HG03039 (cell line): ENCODE measurements at regions not wholly inside any gene's neighbourhood (a gene's known extent, or its start where the extent isn't known, plus 50 kb on each side); places are given as distances from the start of the nearest gene placed in this dataset.

ENCODE experiments used
- ATAC-seq: cut with Tn5 transposase; IDR thresholded peaks from one replicate; pipeline ENCODE4 v1.9.1; 2021; ENCODE audit warnings: mild to moderate bottlenecking, moderate library complexity; ENCODE audit not compliant: unreplicated experiment

- ATAC-seq: no peak
Measured at GRCh38 chr2:226066391-226066790, 666.9 kb downstream of the NYAP2 start.

DNA sequence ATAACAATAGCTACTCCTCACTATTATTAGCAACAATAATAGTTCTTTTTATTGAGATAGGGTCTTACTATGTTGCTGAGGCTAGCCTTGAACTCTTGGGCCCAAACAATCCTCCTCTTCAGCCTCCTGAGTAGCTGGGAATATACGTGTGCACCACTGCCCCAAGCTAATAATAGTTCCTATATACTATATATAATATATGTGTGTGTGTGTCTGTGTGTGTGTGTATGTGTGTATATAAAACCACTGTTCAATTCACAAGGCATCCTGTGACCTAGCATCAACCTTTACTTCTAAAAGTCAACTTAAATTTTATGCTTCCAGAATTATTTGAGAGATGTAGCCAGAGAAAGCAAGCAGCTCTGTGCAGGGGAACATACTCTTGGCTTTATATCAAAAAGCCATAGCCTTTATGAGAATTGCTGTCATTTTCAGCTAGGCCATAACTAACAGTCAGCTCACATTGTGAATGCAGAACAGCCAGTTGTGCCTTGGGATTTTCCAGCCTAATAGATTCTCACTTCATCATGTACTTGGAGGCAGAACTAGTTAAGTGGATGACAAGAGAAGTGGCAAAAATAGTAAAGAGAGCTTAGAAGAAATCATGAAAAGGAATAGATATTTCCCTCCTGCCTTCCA, 665.5 kb downstream of the NYAP2 start:
- ATAC-seq: no peak

- ATAC-seq: no peak
Measured at GRCh38 chr2:226063704-226064440, 664.4 kb downstream of the NYAP2 start.

GRCh38 chr2:226059961-226060627, 660.6 kb downstream of the NYAP2 start:
- ATAC-seq: no peak

GRCh38 chr2:226057914-226058313, 658.4 kb downstream of the NYAP2 start:
- no peak for ATAC-seq

- ATAC-seq: no peak
Measured at GRCh38 chr2:226057365-226057764, 657.9 kb downstream of the NYAP2 start.

DNA sequence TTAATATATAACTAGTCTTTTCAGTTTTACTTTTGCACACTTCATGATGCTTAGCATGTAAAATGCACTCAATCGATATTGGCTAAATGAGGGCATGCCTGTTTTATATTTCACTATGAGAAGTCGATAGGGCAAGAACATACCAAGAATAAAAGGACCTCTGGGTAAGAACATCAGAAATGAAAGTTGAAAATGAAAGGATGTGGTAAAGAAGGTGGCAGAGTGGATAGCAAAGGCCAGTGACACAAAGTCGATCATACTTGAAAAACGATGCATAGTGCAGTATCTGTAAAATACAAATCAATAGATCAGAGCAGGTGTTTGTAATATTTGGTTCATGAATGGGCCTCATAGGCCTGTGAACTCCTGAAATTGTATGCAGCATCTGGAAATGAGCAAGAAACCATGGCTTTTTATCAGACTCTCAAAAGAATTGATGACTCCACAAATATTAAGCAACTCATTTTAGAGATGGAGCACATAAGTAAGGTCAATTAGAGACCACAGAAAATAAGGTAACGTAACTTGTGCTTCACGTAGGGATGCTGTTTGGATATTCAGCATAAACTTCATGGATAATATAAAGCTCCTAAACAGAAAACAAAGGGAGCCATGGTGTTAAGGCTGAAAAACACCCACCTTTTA, 653.4 kb downstream of the NYAP2 start:
- ATAC-seq: no peak

DNA sequence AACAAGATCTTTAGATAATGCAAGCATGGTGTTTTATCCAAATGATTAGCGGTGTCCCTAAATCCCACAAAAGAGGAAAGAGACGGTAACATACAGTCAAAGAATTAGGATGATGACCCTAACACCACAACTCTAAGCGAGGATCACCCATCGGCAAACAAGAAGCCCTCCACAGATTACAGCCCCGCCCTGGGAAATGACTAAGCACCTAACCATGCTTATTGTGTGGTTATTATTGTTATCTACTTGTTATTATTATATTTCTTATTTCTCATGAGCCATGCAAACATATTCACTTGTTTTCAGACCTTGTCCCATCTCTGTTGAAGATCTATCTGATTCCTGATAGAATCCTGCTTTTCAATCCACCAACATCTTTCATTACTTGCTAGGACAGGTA, 651.3 kb downstream of the NYAP2 start:
- no peak for ATAC-seq

DNA sequence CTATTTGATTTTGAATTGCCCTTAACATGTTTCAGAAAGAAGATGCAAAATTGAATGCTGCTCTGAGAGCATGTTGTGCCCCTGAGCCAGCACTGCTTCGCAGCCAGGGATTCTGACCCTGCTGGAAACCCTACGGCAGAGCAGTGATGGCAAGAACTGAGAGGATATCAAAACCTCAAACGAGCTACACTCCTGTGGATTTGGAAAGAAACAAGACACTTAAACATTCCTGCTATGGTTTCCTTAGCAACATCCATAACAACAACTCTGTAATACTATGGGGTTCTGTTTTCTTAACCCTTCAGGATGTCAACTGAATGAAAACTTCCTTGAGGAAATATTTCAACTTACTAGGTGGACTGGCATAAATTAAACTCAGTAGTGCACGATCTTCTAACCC, 649.1 kb downstream of the NYAP2 start:
- ATAC-seq: no peak

- no peak for ATAC-seq
Measured at GRCh38 chr2:226045080-226045479, 645.6 kb downstream of the NYAP2 start.

DNA sequence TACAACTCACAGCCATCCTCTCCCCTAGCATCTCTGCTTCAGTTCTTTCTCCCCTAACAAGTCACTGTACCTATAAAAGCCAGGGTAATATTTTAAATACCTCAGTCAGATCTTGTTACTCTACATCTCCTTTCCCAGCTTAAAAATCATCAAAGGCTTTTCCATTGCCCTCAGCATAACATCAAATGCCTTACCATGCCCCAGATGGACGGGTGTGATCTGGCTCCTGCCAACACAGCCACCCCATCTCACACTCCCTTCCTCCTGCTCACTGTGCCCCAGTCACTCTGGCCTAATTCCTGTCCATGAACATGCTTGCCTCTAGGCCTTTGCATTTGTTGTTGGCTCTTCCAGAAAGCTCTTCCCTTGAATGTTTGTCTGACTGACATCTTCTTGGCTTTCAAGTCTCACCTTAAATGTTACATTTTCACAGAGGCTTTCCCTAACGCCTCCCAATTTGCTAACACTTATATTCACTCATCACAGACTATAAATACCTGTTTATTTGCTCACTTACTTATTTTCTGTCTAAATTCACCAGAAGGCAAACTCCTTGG, 640.9 kb downstream of the NYAP2 start:
- ATAC-seq: no peak

DNA sequence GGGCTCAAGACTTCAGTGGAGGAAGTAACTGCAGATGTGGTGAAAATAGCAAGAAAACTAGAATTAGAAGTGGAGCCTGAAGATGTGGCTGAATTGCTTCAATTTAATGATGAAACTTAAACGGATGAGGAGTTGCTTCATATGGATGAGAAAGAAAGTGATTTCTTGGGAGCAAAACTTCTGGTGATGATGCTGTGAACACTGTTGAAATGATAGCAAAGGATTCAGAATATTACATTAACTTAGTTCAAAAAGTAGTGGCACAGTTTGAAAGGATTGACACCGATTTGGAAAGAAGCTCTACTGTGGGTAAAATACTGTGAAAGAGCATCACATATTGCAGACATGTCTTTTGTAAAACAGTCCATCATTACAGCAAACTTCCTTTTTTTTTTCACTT, 638.0 kb downstream of the NYAP2 start:
- no peak for ATAC-seq

DNA sequence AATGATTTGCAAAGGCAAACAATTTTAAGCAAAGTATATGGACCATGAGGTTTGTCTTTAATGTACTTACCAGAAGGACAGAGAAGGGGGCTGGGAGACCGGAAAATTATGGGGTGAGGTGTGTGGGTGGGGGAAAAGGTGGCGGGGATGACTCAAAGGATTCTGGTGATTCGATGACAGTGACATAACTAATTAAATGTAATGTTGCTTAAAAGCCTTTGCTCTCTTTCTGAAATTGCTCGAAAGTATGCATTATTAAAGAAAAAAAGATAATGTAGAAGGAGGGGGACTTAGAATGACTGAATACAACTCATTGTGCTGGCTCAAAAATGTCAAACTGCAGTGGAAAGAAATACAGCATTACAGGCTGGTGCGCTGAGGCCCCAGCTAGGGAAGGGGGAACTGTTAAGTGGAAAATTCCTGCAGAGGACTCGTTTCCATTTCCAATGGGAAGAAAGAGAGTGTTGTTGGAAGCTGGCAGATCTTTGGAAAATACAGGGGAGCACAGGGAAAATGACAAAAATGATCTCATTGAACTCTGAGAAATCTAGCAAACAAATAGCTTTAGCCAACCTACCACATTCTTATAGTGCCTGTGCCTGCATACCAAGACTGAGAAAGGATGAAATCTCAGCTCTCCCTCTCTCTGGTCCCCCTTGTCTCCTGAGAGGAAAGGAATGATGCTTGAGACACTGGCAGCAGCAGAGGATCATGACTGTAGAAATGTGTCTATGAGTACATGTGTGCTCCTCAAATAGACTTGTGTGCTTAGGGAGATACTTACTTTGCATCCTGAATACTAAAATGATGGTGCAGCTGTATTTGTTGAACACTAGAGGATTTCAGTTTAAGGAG, 632.4 kb downstream of the NYAP2 start:
- no peak for ATAC-seq

- ATAC-seq: no peak
Measured at GRCh38 chr2:226030788-226031646, 631.5 kb downstream of the NYAP2 start.

DNA sequence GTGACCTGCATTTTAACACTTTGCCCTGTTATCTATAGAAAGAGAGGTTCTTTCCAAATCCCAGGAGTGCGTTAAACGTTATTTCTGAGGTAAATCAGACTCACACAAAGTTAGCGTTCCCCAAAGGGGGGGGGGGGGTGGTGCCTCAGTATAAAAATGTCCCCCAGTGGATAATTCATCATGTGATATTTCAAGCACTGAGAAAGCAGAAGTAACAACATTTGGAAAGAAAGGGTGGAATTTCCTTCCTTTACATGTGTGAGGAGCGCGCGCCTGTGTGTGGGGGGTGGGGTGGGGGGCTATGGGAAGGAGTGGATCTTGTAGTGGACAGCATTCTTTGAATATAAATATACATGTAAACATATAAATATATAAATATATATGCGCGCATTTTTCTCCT, 630.9 kb downstream of the NYAP2 start:
- no peak for ATAC-seq

- no peak for ATAC-seq
Measured at GRCh38 chr2:226023946-226024345, 624.4 kb downstream of the NYAP2 start.

DNA sequence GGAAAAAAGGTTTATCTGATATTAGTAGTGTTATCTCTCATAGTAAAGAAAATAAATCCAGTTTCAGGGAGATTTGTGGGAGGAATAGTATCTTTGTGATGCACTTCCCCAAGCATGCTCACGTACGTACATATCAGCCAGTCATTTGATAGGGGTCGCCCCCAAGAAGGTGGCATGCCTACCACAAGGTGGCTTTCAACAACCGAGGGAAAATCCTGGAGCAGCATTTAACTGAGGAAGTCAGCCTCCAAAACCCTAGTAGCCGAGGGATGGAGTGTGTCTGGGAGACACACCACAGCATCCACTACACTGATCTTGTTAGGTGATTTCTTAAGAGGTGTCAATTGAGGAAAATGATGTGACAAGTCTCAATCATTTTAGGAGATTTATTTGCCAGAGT, 623.9 kb downstream of the NYAP2 start:
- ATAC-seq: no peak

- no peak for ATAC-seq
Measured at GRCh38 chr2:226020956-226021355, 621.4 kb downstream of the NYAP2 start.

GRCh38 chr2:226020176-226020575, 620.7 kb downstream of the NYAP2 start:
- no peak for ATAC-seq

- ATAC-seq: no peak
Measured at GRCh38 chr2:226018641-226019040, 619.1 kb downstream of the NYAP2 start.
